ENCODE measurements at regions not wholly inside any gene's neighbourhood (a gene's known extent, or its start where the extent isn't known, plus 50 kb on each side); places are given as distances from the start of the nearest gene placed in this dataset.

- no peak for DNase-seq (ENCODE audit: low read depth)
- no peak for TF ChIP-seq CTCF (conservative IDR thresholded peaks at IDR 0.05; ENCODE audit: low read depth, low read length)
- no peak overlapping the region for H3K4me3 ChIP-seq (ENCODE audit: low read depth, low read length)
Measured at GRCh38 chr1:82423174-82423815, 622.6 kb downstream of the ADGRL2 start.

GRCh38 chr1:82421782-82422181 is 621.0 kb downstream of the ADGRL2 start:
- TF ChIP-seq CTCF (conservative IDR thresholded peaks at IDR 0.05; ENCODE audit: low read depth, low read length) = no peak
- no peak overlapping the region for H3K4me3 ChIP-seq (ENCODE audit: low read depth, low read length)
- DNase-seq (ENCODE audit: low read depth) = no peak

GRCh38 chr1:82420584-82420983 is 619.9 kb downstream of the ADGRL2 start:
- H3K4me3 ChIP-seq (ENCODE audit: low read depth, low read length) = no peak overlapping the region
- DNase-seq (ENCODE audit: low read depth) = no peak
- no peak for TF ChIP-seq CTCF (conservative IDR thresholded peaks at IDR 0.05; ENCODE audit: low read depth, low read length)

- no peak for TF ChIP-seq CTCF (conservative IDR thresholded peaks at IDR 0.05; ENCODE audit: low read depth, low read length)
- H3K4me3 ChIP-seq (ENCODE audit: low read depth, low read length) = no peak overlapping the region
- no peak for DNase-seq (ENCODE audit: low read depth)
Measured at GRCh38 chr1:82411605-82412004, 610.9 kb downstream of the ADGRL2 start.

GRCh38 chr1:82405333-82405732 is 604.6 kb downstream of the ADGRL2 start:
- DNase-seq (ENCODE audit: low read depth) = no peak
- TF ChIP-seq CTCF (conservative IDR thresholded peaks at IDR 0.05; ENCODE audit: low read depth, low read length) = no peak
- no peak overlapping the region for H3K4me3 ChIP-seq (ENCODE audit: low read depth, low read length)

- no peak for DNase-seq (ENCODE audit: low read depth)
- H3K4me3 ChIP-seq (ENCODE audit: low read depth, low read length) = no peak overlapping the region
- no peak for TF ChIP-seq CTCF (conservative IDR thresholded peaks at IDR 0.05; ENCODE audit: low read depth, low read length)
Measured at GRCh38 chr1:82401116-82401515, 600.4 kb downstream of the ADGRL2 start.

GRCh38 chr1:82400521-82400920 is 599.8 kb downstream of the ADGRL2 start:
- TF ChIP-seq CTCF (conservative IDR thresholded peaks at IDR 0.05; ENCODE audit: low read depth, low read length) = no peak
- H3K4me3 ChIP-seq (ENCODE audit: low read depth, low read length) = no peak overlapping the region
- DNase-seq (ENCODE audit: low read depth) = no peak

Data from epithelial cell of proximal tubule (primary cell).